ENCODE measurements at regions not wholly inside any gene's neighbourhood (a gene's known extent, or its start where the extent isn't known, plus 50 kb on each side); places are given as distances from the start of the nearest gene placed in this dataset.

DNA sequence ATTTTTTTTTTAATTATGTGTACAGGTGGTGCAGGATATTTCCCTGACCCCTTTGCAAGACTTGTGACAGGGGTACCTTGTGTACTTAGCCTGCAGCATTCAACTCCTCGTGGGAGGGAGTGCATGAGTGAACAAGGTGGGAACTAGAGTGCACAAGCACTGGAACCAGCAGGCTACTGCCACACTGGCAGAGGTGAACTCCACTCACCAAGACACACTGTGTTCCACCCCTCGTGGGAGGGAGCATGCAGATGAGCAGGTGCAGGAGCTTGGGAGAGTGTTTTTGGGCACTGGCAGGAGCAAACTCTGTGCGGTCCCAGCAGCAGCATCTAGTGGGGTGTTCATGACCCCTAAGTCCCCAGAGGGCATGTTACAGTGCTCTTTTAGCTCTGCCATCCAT, 282.7 kb upstream of the PLET1 start:
- TF ChIP-seq, protein P1, sequence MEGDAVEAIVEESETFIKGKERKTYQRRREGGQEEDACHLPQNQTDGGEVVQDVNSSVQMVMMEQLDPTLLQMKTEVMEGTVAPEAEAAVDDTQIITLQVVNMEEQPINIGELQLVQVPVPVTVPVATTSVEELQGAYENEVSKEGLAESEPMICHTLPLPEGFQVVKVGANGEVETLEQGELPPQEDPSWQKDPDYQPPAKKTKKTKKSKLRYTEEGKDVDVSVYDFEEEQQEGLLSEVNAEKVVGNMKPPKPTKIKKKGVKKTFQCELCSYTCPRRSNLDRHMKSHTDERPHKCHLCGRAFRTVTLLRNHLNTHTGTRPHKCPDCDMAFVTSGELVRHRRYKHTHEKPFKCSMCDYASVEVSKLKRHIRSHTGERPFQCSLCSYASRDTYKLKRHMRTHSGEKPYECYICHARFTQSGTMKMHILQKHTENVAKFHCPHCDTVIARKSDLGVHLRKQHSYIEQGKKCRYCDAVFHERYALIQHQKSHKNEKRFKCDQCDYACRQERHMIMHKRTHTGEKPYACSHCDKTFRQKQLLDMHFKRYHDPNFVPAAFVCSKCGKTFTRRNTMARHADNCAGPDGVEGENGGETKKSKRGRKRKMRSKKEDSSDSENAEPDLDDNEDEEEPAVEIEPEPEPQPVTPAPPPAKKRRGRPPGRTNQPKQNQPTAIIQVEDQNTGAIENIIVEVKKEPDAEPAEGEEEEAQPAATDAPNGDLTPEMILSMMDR (IDR thresholded peaks at IDR 0.05): no peak
- TF ChIP-seq ZNF232 (CRISPR knock-in tag; IDR thresholded peaks at IDR 0.05) (no peak), RORB (CRISPR knock-in tag; IDR thresholded peaks at IDR 0.05) (no peak), ZBTB21 (CRISPR knock-in tag; IDR thresholded peaks at IDR 0.05; ENCODE audit: borderline replicate concordance) (no peak), TP53 (CRISPR knock-in tag; IDR thresholded peaks at IDR 0.05) (no peak), TEAD1 (CRISPR knock-in tag; IDR thresholded peaks at IDR 0.05) (no peak), KAT7 (CRISPR knock-in tag; IDR thresholded peaks at IDR 0.05; ENCODE audit: borderline replicate concordance) (no peak), ZNF121 (CRISPR knock-in tag; IDR thresholded peaks at IDR 0.05) (no peak), ZNF263 (CRISPR knock-in tag; IDR thresholded peaks at IDR 0.05; ENCODE audit: low read depth) (no peak), ESRRA (CRISPR knock-in tag; IDR thresholded peaks at IDR 0.05; ENCODE audit: borderline replicate concordance) (no peak)
- TF ChIP-seq, protein P2, sequence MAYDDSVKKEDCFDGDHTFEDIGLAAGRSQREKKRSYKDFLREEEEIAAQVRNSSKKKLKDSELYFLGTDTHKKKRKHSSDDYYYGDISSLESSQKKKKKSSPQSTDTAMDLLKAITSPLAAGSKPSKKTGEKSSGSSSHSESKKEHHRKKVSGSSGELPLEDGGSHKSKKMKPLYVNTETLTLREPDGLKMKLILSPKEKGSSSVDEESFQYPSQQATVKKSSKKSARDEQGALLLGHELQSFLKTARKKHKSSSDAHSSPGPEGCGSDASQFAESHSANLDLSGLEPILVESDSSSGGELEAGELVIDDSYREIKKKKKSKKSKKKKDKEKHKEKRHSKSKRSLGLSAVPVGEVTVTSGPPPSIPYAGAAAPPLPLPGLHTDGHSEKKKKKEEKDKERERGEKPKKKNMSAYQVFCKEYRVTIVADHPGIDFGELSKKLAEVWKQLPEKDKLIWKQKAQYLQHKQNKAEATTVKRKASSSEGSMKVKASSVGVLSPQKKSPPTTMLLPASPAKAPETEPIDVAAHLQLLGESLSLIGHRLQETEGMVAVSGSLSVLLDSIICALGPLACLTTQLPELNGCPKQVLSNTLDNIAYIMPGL (CRISPR knock-in tag; IDR thresholded peaks at IDR 0.05): no peak
- TF ChIP-seq, protein P3, sequence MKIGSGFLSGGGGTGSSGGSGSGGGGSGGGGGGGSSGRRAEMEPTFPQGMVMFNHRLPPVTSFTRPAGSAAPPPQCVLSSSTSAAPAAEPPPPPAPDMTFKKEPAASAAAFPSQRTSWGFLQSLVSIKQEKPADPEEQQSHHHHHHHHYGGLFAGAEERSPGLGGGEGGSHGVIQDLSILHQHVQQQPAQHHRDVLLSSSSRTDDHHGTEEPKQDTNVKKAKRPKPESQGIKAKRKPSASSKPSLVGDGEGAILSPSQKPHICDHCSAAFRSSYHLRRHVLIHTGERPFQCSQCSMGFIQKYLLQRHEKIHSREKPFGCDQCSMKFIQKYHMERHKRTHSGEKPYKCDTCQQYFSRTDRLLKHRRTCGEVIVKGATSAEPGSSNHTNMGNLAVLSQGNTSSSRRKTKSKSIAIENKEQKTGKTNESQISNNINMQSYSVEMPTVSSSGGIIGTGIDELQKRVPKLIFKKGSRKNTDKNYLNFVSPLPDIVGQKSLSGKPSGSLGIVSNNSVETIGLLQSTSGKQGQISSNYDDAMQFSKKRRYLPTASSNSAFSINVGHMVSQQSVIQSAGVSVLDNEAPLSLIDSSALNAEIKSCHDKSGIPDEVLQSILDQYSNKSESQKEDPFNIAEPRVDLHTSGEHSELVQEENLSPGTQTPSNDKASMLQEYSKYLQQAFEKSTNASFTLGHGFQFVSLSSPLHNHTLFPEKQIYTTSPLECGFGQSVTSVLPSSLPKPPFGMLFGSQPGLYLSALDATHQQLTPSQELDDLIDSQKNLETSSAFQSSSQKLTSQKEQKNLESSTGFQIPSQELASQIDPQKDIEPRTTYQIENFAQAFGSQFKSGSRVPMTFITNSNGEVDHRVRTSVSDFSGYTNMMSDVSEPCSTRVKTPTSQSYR (CRISPR knock-in tag; IDR thresholded peaks at IDR 0.05): no peak
- TF ChIP-seq, protein P4, sequence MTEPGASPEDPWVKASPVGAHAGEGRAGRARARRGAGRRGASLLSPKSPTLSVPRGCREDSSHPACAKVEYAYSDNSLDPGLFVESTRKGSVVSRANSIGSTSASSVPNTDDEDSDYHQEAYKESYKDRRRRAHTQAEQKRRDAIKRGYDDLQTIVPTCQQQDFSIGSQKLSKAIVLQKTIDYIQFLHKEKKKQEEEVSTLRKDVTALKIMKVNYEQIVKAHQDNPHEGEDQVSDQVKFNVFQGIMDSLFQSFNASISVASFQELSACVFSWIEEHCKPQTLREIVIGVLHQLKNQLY (CRISPR knock-in tag; IDR thresholded peaks at IDR 0.05): no peak
- TF ChIP-seq, protein P5, sequence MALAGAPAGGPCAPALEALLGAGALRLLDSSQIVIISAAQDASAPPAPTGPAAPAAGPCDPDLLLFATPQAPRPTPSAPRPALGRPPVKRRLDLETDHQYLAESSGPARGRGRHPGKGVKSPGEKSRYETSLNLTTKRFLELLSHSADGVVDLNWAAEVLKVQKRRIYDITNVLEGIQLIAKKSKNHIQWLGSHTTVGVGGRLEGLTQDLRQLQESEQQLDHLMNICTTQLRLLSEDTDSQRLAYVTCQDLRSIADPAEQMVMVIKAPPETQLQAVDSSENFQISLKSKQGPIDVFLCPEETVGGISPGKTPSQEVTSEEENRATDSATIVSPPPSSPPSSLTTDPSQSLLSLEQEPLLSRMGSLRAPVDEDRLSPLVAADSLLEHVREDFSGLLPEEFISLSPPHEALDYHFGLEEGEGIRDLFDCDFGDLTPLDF (CRISPR knock-in tag; IDR thresholded peaks at IDR 0.05): no peak

Data from WTC11 (cell line).